Hepatocyte (in vitro differentiated cells): ENCODE measurements at regions not wholly inside any gene's neighbourhood (a gene's known extent, or its start where the extent isn't known, plus 50 kb on each side); places are given as distances from the start of the nearest gene placed in this dataset.
"Not testable (repeated sequence)": the region's sequence is repeated elsewhere in the genome, so short reads cannot be mapped to it uniquely, and the experiment has no call there.

ENCODE experiments used
- DNase-seq: peaks from one replicate; pipeline ENCODE4 v3.0.0-alpha.2; 2016; ENCODE audit warnings: low spot score
- H2AFZ ChIP-seq: fragments of 200-600 bp; sonication (generic); 2 replicates; pipeline ENCODE4 v1.6.0; 2016; ENCODE audit warnings: antibody characterized with exemption, mild to moderate bottlenecking
- H3K27ac ChIP-seq: fragments of 200-600 bp; sonication (generic); 2 replicates; pipeline ENCODE4 v1.5.1; 2016; ENCODE audit warnings: mild to moderate bottlenecking
- H3K27me3 ChIP-seq: fragments of 200-600 bp; sonication (generic); 2 replicates; pipeline ENCODE4 v1.6.1; 2016
- H3K36me3 ChIP-seq: fragments of 200-600 bp; sonication (generic); replicated peaks from 2 replicates; pipeline ENCODE4 v1.5.1; 2016; ENCODE audit warnings: low read depth; ENCODE audit not compliant: insufficient read depth
- H3K4me1 ChIP-seq: fragments of 200-600 bp; sonication (generic); 2 replicates; pipeline ENCODE4 v1.5.1; 2016; ENCODE audit warnings: mild to moderate bottlenecking, moderate library complexity; ENCODE audit not compliant: insufficient read depth
- H3K4me2 ChIP-seq: fragments of 200-600 bp; sonication (generic); 2 replicates; pipeline ENCODE4 v1.6.0; 2016
- H3K4me3 ChIP-seq: fragments of 200-600 bp; sonication (generic); 2 replicates; pipeline ENCODE4 v1.5.1; 2016; ENCODE audit warnings: mild to moderate bottlenecking
- H3K79me2 ChIP-seq: fragments of 200-600 bp; sonication (generic); 2 replicates; pipeline ENCODE4 v1.6.0; 2017; ENCODE audit warnings: mild to moderate bottlenecking
- H3K9me2 ChIP-seq: fragments of 200-600 bp; sonication (generic); replicated peaks from 2 replicates; pipeline ENCODE4 v1.6.0; 2017; ENCODE audit warnings: mild to moderate bottlenecking; ENCODE audit not compliant: insufficient read depth
- H3K9me3 ChIP-seq: fragments of 200-600 bp; sonication (generic); 2 replicates; pipeline ENCODE4 v1.5.1; 2016; ENCODE audit warnings: low read depth, mild to moderate bottlenecking
- H4K20me1 ChIP-seq: fragments of 200-600 bp; sonication (generic); 2 replicates; pipeline ENCODE4 v1.6.0; 2016; ENCODE audit warnings: mild to moderate bottlenecking; ENCODE audit not compliant: insufficient read depth, poor library complexity, severe bottlenecking
- CTCF ChIP-seq: fragments of 200-600 bp; sonication (generic); IDR thresholded peaks from 2 replicates; pipeline ENCODE4 v1.5.1; 2016; ENCODE audit warnings: antibody characterized with exemption, mild to moderate bottlenecking; ENCODE audit not compliant: poor library complexity
- EZH2 ChIP-seq: fragments of 200-600 bp; sonication (generic); IDR thresholded peaks from 2 replicates; pipeline ENCODE4 v1.6.1; 2016; ENCODE audit warnings: antibody characterized with exemption, mild to moderate bottlenecking, borderline replicate concordance
- EZH2phosphoT487 ChIP-seq: fragments of 200-600 bp; sonication (generic); IDR thresholded peaks from one replicate; pipeline ENCODE4 v1.6.1; 2018; ENCODE audit warnings: antibody characterized with exemption, mild to moderate bottlenecking, low read depth, moderate library complexity; ENCODE audit not compliant: unreplicated experiment, severe bottlenecking
- WGBS: methylation state at CpG from one replicate; pipeline ENCODE4 v1.1.6; 2016; ENCODE audit warnings: low lambda C conversion rate; ENCODE audit errors: missing lambda C conversion rate; 5-methylcytosine and 5-hydroxymethylcytosine counted together

GRCh38 chr6:86042214-86042613 lies 399.5 kb upstream of the SYNCRIP start:
- Histone ChIP-seq H3K4me1 (no peaks in the 10 kb centered on the region), H2AFZ (no peak overlapping the region), H3K4me3 (no peak overlapping the region), H3K9me2 (no peaks in the 10 kb centered on the region), H3K79me2 (no peaks in the 10 kb centered on the region), H3K4me2 (no peak overlapping the region), H3K27me3 (no peaks in the 10 kb centered on the region), H3K36me3 (no peaks in the 10 kb centered on the region), H4K20me1 (no peaks in the 10 kb centered on the region), H3K9me3 (no peaks in the 10 kb centered on the region), H3K27ac (no peak overlapping the region)
- TF ChIP-seq CTCF (no peak), EZH2 (no peak), EZH2phosphoT487 (no peak)
- no peak for DNase-seq

GRCh38 chr6:86031713-86032112 lies 389.0 kb upstream of the SYNCRIP start:
- Histone ChIP-seq H3K27ac (no peak overlapping the region), H3K9me2 (no peaks in the 10 kb centered on the region), H3K36me3 (no peaks in the 10 kb centered on the region), H3K27me3 (no peaks in the 10 kb centered on the region), H3K4me2 (no peak overlapping the region), H3K4me3 (no peak overlapping the region), H3K79me2 (no peaks in the 10 kb centered on the region), H3K9me3 (no peaks in the 10 kb centered on the region), H4K20me1 (no peaks in the 10 kb centered on the region), H2AFZ (no peak overlapping the region), H3K4me1 (no peaks in the 10 kb centered on the region)
- 82% methylated on average over 2 of the region's 2 CpGs for WGBS
- no peak for DNase-seq
- TF ChIP-seq CTCF (no peak), EZH2 (no peak), EZH2phosphoT487 (no peak)

- Histone ChIP-seq H3K27me3 (no peaks in the 10 kb centered on the region), H3K4me1 (no peaks in the 10 kb centered on the region), H4K20me1 (no peaks in the 10 kb centered on the region), H3K79me2 (no peaks in the 10 kb centered on the region), H2AFZ (no peak overlapping the region), H3K36me3 (no peaks in the 10 kb centered on the region), H3K4me3 (no peak overlapping the region), H3K9me3 (no peaks in the 10 kb centered on the region), H3K9me2 (no peaks in the 10 kb centered on the region), H3K4me2 (no peak overlapping the region), H3K27ac (no peak overlapping the region)
- no peak for DNase-seq
- 56% methylated on average over 3 of the region's 3 CpGs for WGBS
- TF ChIP-seq CTCF (no peak), EZH2 (no peak), EZH2phosphoT487 (no peak)
Measured at GRCh38 chr6:86030875-86031274, 388.2 kb upstream of the SYNCRIP start.

GRCh38 chr6:86028776-86029175 lies 386.1 kb upstream of the SYNCRIP start:
- Histone ChIP-seq H3K27ac (no peak overlapping the region), H3K4me1 (no peaks in the 10 kb centered on the region), H3K9me2 (no peaks in the 10 kb centered on the region), H3K36me3 (no peaks in the 10 kb centered on the region), H3K27me3 (no peaks in the 10 kb centered on the region), H4K20me1 (no peaks in the 10 kb centered on the region), H3K9me3 (no peaks in the 10 kb centered on the region), H3K4me2 (no peak overlapping the region), H2AFZ (no peak overlapping the region), H3K4me3 (no peak overlapping the region), H3K79me2 (no peaks in the 10 kb centered on the region)
- DNase-seq: no peak
- no peak for TF ChIP-seq EZH2
- no peak for TF ChIP-seq EZH2phosphoT487
- no peak for TF ChIP-seq CTCF

- not testable (repeated sequence) for H3K4me2 ChIP-seq, H3K36me3 ChIP-seq, DNase-seq, H3K27ac ChIP-seq, H3K9me3 ChIP-seq, H3K4me3 ChIP-seq, H3K9me2 ChIP-seq, H3K79me2 ChIP-seq, H3K4me1 ChIP-seq, H3K27me3 ChIP-seq, H4K20me1 ChIP-seq, H2AFZ ChIP-seq
- WGBS: 69% methylated on average over 8 of the region's 10 CpGs
Measured at GRCh38 chr6:86026890-86027289, 384.2 kb upstream of the SYNCRIP start.
